ENCODE measurements at regions not wholly inside any gene's neighbourhood (a gene's known extent, or its start where the extent isn't known, plus 50 kb on each side); places are given as distances from the start of the nearest gene placed in this dataset.
"Not testable (repeated sequence)": the region's sequence is repeated elsewhere in the genome, so short reads cannot be mapped to it uniquely, and the experiment has no call there.

DNA sequence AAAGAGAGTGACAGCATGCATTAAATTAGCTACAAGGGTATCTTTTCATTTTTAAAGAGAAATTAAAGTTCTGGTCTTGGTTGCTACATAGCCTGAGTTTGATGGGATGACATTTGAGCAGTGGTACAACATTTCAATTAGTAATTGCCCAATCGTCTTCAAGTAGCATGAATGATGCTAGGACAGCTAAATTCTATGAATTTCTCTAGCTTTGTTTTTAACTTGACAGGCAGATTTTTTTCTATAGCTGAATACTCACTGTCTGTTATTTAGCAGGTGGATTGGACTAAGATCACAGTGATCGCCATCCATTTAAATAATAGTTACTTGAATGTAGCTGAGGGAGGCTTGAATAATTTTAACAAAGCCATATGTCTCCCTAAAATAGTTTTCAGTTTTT lies 162.2 kb downstream of the OXSM start:
- DNase-seq (ENCODE audit: low spot score): no peak

DNA sequence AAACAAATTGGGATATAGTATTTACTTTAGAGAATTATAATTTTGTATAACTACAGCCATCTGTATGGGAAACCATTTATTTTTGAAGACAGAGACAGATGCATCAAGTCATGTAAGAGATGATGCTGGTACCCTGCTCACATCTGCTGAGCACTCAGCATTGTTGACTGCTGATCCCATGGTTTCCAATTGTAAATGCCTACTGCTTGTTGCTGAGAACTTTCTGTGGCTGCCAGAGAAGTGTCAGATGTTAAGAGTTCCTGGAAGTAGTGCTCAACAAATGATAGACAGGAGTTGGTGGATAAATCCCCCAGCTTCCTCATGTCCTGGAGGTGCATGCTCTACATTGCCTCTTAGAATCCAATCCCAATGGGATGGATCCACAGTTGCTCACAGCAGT lies 167.1 kb downstream of the OXSM start:
- DNase-seq (ENCODE audit: low spot score): no peak

DNA sequence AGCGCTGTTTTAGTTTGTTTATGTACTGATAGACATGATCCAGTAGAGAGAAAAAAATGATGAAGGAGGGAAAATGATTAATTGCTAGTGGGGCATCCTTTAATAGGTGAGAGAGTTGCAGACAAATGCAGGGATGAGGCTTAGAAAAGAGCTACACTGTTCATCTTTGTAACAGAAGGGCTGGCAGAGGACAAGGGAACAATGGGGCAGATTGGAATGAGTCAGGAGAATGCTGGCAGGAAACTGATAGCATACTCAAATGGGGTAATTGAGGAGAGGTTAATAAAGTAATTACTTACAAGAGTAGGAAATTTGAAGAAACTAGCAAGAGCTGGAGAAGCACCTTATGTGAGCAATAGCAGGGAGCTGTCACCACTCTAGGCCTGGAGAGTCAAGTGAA lies 170.9 kb downstream of the OXSM start:
- DNase-seq (ENCODE audit: low spot score): no peak

DNA sequence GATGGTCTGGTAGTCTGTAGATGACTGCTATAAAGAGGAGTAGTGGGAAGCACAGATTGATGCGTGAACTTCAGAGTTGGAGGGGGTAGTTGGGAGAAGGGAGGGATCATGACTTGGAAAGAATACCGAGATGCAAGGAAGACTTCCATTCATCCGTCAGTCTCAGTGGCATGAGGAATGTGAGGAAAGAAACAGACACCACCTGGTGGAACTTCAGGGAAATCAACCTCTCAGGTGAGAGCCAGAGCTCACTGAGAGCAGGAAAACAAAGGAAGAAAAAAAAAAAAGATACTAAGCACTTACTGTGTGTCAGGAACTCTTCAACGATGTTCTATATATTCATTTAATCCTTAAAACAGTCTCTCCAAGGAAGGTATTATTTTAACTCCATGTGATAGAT lies 172.4 kb downstream of the OXSM start:
- DNase-seq (ENCODE audit: low spot score): no peak

DNA sequence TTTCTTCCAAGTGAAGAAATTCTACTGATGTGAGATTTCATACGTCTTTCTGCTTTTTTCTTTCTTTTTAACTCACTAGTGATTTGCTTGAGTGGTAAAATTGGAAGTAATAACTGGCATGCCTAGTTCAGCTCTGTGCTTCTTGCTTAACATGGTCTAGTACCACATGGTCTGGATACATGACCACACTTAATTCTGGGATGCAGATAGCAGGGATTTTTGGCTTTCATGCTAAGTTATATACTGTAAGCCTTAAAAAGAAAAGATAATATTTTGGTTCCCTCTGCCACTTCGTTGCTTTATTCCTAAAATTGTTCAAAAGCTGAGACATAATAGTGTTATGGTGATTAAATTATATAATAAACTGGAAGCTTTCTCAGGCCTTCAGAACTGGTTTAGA lies 174.3 kb downstream of the OXSM start:
- DNase-seq (ENCODE audit: low spot score): no peak

DNA sequence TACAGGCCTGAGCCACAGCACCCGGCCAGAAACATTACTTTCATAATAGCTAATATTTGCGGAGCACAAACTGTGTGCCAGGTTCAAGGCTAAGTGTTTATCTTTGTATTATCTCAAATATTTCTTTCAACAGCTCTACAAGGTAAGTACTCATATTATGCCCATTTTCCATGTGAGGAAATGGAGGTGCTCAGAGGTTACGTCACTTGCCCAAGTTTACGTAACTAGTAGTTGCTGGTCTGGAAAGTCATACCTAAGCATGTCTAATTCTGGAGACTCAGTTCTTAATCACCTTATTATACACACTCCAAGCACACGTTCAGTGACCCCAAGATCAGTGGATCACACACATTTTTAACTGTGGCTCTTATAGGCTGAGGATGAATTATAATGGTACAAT lies 177.5 kb downstream of the OXSM start:
- no peak for DNase-seq (ENCODE audit: low spot score)

DNA sequence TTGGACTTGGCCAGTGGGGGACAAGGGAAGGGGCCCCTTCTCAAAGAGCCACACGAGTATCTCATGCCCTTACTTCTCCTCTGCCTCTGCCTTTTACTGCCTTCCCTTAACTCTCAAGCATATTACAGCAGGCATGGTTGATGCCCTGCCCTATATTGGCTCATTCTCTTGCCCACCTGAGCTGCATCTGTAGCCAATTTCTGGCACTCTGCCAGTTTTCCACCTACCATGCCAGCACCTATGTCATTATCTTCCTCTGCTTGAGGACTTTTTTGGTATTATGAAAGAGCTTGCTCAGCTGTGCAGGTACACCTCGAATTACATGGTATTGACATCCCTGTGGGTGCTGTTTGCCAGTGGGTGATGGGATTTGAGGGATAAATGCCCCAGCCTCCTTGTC lies 181.8 kb downstream of the OXSM start:
- DNase-seq (ENCODE audit: low spot score): no peak

DNA sequence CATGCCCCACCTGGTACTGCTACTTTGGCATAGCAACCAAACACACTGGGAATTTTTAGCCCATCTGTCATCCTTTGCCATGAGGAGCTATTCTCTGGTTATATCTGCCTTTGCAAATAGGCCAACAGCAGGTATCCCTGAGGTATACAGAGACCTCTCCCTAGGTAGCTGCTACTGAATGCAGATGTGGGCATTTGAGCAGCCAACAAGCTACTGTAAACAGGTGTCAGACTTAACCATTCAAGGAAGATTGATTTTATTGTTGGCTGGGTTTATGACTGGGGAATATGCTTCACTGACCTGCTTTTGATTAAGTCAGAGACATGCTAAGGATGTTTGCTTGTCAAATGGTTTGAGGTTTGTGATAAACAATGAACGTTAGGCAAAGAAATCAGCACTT lies 183.2 kb downstream of the OXSM start:
- DNase-seq (ENCODE audit: low spot score): no peak

DNA sequence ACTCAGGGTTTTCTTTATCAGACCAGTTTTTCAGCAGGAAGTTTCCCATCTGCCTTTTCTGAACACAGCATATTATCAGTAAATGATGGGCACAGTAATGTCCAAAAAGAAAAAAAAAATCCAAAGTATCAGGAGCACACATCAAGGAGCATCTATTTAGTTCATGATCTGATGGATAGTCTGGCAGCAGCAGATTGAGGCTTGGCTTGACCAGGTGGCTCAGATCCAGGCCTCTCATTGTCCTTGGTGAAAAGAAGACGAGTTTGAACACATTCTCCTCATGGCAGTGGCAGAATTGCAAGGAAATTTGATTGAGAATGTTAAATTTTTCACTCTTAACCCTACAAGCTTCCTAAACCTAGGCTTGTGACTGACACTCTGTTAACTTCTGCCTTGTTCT lies 192.9 kb downstream of the OXSM start:
- no peak for DNase-seq (ENCODE audit: low spot score)

DNA sequence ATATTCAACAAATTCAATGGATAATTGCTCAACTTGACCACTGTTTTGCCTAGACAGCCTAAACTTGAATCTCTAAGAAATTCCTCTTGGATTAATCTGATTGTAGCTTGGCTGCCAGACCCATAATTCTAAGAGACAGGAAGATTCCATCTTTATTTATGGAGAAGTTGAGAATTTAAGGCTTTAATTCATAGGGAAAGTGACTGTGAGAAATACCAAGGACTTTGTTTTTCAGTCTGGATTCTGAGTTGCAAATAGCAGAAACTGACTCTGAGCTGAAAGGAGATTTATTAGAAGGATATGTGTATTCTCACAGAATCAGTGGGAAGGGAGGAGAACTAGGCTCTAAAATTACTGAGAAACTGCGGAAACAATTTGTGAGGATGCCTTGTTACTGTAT lies 195.7 kb downstream of the OXSM start:
- DNase-seq (ENCODE audit: low spot score): no peak

DNA sequence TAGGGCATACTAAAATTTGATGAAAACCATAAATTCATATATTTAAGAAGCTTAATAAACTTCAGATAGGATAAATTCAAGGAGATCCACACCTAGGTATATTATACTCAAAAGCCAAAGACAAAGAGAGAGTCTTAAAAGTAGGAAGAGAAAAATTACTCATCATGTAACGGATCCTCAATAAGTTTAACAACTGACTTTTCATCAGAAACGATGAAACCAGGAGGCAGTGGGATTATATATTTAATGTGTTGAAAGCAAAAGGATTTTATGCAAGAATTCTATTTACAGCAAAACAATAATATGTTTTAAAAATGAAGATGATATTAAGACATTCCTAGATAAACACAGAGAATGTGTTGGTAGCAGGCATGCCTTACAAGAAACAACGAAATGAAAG lies 202.7 kb downstream of the OXSM start:
- no peak for DNase-seq (ENCODE audit: low spot score)

DNA sequence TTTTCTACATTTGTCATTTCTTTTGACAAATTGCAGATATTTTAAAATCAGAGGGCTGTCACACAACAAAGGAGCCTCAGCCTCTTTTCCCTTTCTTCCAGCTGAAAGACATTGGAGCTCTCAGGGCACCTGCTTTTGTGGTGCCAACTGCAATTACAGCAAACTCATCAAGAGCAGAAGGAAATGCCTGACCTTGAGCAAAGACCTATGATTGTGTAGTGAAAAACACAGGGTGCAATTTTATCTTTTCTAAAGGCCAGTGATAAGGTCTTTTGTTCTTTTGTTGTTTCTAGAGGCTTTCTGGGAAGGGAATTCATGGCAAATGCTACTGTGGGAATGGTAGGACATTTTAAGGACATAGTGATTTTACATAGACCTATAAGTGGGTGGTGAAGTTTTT lies 214.3 kb downstream of the OXSM start:
- no peak for DNase-seq (ENCODE audit: low spot score)

DNA sequence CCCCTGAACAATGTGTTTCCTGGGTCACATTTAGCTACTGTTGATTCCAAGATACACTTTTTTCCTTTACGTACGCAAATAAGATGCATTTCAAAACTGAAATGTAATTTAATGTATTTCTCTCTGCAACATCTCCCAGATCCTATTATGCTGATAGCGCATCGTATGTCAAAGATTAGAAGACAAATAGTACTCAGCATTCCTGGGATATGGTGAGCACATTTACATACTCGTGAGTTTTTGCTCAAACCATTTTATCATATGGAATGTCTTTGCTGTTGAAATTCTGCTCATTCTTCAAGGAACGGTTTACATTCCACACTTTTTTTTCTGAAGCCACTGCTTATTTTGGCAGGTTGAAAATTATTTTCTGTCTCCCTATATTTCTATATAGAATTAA lies 221.4 kb downstream of the OXSM start:
- DNase-seq (ENCODE audit: low spot score): no peak

DNA sequence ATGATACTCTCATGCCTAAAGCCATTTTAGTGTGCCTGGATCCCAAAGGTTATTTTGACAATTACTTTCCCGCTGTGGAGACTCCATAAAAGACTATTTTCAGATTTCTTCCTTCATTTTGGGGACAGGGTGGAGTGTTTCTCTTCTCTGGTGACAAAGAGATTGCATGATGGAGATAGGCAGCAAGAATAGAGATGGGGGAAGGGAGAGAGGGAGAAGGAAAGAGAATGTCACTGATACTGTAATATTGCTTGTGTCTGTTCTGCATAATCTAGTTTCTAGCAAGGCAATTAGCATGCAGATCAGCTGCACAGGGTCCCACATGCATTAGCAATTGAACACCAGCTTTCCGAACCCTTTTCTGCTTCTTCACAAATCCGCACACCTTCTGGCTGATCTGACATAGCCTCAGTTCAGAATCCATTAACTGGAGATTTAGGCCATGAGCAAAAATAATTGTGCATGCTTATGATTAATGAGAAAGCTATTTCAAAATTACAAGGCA lies 222.4 kb downstream of the OXSM start:
- no peak for DNase-seq (ENCODE audit: low spot score)

DNA sequence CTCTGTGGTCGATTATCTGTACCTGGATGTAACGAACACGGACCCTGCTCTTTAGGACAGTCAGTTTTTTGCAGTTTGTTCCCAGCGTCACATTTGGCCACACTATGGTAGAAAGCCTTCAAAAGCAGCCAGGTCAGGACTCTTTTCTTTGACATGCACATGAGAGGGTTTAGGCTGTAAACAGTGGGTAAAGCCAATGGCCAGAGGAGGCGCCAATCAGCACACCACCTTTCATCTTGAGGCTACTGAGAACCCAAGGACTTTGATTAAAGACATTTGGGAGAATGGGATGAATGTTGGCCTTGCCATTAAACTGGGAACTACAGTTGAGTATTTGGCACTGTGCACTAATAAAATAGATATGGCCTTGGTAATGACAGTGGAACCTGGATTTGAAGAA lies 225.9 kb downstream of the OXSM start:
- no peak for DNase-seq (ENCODE audit: low spot score)

DNA sequence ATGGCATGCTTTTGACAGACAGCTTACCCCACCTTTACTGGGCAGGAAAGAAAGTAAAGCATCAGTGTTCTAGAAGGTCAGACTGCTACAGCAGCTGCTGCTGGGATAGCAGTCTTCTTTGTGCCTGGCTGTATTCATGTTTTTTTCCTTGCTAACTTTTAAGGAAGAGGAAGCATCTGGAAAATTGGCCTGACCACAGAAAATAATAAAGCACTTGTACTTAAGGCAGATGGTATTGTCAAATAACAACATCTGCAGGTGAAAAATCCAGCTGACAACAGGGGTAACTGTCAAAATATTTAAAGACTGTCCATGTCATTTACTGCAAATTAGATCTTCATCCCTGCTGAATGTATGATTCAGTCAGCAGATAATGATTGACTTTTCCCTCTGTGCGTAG lies 229.0 kb downstream of the OXSM start:
- no peak for DNase-seq (ENCODE audit: low spot score)

DNA sequence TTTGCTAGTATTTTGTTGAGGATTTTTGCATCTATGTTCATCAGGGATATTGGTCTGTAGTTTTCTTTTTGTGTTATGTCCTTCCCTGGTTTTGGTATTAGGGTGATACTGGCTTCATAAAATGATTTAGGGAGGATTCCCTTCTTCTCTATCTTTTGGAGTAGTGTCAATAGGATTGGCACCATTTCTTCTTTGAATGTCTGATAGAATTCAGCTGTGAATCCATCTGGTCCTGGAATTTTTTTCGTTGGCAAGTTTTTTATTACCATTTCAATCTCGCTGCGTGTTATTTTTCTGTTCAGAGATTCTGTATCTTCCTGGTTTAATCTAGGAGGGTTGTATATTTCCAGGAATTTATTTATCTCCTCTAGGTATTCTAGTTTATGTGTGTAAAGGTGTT lies 234.3 kb downstream of the OXSM start:
- not testable (repeated sequence) for DNase-seq (ENCODE audit: low spot score)

DNA sequence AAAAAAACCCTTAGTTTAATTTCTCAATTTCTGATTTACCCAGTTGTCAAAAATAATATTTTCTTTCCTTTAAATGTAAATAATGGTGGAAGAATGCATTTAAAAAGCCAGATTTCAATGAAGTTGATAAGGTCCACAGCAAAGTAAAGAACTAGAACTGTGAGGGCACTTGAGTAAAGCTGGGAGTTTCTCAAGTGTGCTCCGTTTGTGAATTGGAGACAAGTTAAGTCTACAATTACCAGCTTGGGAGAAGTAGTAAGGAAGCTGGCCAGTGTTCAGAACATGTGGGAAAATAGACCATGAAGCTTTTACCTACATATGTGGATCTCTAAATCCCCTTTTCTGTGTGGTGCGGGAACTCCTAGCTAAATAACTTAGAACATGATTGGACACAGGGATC lies 239.4 kb downstream of the OXSM start:
- DNase-seq (ENCODE audit: low spot score): no peak

DNA sequence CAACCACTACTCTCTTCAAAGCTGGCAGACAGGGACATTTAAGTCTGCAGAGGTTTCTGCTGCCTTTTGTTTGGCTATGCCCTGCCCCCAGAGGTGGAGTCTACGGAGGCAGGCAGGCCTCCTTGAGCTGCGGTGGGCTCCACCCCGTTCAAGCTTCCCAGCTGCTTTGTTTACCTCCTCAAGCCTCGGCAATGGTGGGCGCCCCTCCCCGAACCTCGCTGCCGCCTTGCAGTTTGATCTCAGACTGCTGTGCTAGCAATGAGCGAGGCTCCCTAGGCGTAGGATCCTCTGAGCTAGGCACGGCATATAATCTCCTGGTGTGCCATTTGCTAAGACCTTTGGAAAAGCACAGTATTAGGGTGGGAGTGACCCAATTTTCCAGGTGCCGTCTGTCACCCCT lies 252.2 kb downstream of the OXSM start:
- DNase-seq (ENCODE audit: low spot score): not testable (repeated sequence)

DNA sequence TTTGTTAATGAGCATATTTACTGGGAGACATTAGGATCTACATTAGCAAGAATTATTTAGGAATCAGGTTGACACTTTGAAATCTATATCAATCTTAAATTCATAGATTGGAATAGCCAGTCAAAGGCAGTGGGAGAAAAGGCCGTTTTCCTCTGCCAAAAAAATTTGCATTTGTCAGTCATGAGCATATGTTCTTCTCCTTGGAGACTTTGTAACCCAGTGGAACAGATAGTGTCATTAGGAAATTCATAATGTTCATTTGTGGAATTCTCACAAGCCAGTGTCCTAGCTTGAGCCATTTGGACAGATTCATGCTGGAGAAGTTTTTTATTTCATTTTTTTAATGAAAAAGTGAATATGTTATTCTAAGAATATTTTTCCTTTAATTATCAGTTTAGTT lies 260.1 kb downstream of the OXSM start:
- DNase-seq (ENCODE audit: low spot score): no peak

DNA sequence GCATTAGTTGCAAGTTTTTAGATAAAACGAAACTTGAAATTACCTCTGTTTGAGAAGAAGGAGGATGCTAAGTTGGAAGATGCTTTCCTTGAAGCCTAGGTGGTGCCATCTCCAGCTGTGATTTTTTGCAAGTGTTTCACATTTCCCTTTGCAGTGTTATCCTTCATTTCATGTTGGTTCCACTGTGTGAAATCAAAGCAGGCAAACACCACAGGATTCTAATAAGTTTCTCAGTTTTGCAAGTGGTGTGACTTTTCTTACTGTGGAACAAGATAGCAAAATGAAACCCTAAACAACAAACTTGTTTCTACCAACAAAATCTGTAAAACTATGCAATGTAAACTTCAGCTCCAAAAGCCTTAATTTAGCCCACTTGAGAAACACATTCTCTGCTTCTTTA lies 260.9 kb downstream of the OXSM start:
- DNase-seq (ENCODE audit: low spot score): no peak

DNA sequence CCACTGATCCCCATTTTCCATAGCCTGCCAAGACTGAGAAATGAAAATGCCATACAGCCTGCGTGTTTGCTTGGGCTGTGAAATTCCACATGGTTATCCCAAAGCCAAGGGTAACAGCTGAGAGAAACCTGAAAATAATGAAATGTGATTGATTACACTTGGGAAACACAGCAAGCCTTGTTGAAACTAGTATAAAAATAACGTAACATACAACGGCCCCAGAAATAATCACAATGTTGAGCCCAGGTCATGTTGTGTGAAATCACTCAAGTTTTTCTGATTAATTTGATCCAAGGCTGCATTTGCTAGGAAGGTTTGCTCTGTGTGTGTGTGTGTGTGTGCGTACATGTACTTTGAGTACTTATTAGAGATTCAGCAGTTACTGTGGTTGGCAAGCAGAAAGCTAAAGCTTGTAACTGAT lies 269.0 kb downstream of the OXSM start:
- DNase-seq (ENCODE audit: low spot score): no peak

DNA sequence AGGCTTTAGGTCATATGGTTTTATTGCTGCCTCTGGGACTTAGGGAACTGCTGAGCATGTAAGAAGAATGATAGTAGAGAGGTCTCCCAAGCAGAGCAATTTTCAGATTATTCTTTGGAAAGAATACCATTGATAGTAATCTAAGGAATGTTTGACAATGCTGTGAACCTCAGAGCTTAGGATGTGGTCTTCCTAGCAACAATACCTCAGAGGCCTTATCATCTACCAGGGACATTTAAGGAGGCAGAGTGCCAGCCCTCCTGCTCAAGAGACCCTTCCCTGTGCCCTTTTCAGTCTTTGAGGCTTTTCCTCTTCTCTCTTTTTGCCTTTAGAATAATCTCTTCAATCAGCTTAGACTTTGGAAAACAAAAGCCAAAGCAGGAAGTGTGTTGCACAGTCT lies 272.1 kb downstream of the OXSM start:
- no peak for DNase-seq (ENCODE audit: low spot score)

DNA sequence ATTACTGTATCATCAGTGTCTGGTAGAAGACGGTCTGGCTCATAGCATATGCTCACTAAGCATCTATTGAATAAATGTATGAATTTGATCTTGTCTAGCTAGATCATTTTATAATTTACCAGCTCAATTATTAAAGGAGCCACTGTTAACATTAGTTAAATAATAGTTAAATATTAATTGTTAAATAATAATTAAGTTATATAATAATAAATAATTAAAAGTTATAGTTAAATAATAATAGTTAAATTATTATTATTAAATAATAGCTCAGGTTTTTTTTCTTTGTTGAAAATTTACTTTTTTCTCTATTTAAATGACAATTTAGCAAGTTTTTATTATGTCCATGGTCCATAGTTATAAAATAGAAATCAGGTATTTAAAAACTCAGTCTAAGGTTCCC lies 274.4 kb downstream of the OXSM start:
- no peak for DNase-seq (ENCODE audit: low spot score)

DNA sequence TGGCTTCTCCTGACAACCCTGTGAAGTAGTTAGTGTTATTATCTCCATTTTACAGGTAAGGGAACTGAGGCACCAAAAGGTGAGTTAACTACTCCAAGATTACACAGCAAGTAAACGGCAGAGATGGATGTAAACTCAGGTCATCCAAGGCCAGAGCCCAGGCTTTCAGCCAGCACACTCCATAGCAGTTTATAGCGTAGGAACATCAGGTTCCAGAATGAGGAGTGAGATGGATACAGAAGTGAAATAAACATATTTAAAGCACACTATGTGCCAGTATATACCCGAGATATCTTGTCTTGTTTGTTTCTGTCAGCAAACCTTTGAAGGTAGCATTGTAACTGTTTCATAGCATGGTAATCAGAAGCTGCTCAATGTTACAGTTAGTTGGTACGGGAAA lies 279.0 kb downstream of the OXSM start:
- DNase-seq (ENCODE audit: low spot score): no peak

Measured in hematopoietic multipotent progenitor cell treated with erythropoietin and hydrocortisone succinate and interleukin-3 and kit ligand, for 15 days (in vitro differentiated cells).